HG03457 (cell line): ENCODE measurements at regions not wholly inside any gene's neighbourhood (a gene's known extent, or its start where the extent isn't known, plus 50 kb on each side); places are given as distances from the start of the nearest gene placed in this dataset.
"Not testable (repeated sequence)": the region's sequence is repeated elsewhere in the genome, so short reads cannot be mapped to it uniquely, and the experiment has no call there.

Experiments used
- ATAC-seq: cut with Tn5 transposase; IDR thresholded peaks from one replicate; pipeline ENCODE4 v1.9.1; 2021; ENCODE audit warnings: moderate number of reproducible peaks; ENCODE audit not compliant: unreplicated experiment

DNA sequence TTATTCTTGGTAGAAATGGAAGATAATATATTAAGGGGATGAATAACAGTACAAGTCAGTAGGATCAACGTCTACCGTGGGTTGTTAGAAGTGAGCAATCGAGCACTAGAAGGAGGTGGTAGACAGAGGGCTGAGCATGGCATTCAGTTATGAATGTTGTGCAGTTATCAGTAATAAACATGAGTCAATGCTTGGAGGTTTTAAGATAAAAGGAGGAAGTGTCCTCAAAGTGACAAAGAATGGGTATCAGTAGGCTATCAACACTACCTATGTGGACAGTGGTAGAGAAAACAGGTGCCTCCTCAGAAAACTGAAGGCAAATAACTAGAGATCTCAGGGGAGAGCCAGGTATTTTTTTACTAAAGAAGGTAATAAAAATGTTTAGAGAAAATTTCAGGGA, 1607.0 kb downstream of the PCDH9 start:
- no peak for ATAC-seq

DNA sequence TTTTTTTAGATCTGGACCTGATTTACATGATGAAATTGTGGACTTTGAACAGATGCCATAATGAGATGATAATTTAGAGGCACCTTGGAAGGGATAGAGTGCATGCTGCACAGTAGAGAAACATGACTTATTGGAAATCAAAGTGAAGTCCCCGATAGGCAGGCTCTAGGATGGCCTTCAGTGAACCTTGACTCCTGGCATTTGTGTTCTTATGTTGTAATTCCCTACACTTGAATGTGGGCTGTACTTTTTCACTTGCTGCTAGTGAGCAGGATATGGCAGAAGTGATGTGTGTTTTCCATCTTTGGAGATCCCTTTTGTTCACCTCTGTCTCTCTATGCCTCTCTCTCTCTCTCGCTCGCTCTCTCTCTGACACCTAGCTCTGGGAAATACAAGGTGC, 1614.6 kb downstream of the PCDH9 start:
- no peak for ATAC-seq

DNA sequence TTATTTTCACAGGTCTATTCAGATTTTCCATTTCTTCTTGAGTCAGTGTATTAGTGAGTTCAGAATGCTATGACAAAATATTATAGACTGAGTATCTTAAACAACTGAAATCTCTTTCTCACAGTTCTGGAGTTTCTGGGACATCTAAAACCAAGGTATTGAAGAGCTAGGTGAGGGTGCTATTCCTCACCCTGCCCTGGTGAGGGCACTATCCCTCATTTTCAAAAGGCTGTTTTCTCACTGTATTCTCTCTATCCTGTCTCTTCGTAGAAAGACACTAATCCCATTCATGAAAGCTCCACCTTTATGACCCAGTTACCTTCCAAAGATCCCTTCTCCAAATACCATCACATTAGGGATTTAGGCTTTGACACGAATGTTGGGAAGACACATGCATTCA, 1617.1 kb downstream of the PCDH9 start:
- no peak for ATAC-seq

DNA sequence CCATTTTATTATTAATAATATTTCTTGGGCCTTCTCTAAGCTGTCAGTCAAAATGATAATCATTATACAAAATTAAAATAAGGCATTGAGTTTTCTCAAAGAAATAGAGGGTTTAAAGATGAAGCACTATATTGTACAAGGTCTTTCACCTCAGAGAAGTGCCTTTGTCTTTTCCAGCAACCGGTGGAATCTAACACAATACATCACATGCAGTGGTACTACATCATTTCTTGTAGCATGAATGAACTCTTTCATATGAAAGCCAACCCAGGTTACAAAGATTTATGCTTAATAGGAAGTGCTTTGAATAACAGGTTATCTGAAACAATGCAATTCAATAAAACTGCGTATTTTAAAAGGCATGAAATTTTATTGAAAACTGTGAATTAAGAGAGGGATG, 1620.8 kb downstream of the PCDH9 start:
- ATAC-seq = no peak

DNA sequence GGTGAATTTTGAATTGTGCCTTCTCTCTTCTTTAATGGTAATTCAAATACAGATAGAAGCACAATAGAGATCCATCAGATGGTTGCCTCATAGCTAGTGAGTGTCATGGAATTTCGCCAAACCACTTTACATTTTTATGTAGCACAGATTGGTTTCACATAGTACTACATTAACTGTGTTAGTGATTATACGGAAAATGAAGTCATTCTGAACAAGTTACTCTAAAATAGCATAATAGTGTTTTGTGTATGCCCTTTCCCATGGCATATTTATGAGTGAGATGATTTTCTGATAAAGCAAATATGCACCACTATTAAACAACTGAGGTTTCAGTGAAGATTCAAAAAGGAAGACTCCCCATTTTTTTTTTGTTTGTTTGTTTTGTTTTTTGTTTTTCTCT, 1623.5 kb downstream of the PCDH9 start:
- ATAC-seq = no peak

DNA sequence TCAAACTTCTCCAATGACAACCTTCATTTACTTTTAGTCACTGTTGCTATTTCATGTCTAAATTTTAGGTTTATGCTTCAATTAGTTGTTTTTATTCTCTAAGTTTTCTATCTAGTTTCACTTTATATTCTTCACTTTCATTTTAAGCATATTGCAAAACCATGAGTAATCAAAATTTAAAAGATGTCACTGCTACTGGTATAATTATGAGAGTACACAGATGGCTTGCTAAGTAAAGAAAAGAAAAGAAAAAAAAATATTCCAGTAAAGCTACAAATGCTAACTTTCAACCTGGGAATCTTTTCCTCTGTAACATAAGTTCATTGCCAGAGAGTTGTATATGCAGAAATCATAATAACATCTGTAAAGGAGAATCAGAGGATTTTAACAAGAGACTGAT, 1624.7 kb downstream of the PCDH9 start:
- no peak for ATAC-seq

DNA sequence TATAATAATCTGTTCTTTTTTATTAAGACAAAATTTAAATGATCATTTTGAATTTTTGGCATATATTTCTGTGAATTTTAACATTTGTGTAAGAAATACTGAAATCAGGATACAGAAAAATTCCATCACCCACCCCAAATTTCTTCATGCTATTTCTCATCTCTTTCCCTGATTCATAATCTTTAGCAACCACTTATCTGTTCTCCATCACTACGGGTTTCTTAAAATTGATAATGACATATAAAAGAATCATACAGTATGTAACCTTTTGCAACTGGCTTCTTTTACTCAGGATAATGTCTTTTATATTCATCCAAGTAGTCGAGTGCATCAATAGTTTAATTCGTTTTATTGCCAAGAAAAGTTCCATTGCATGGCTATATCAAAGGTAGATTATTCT, 1627.0 kb downstream of the PCDH9 start:
- ATAC-seq = no peak

DNA sequence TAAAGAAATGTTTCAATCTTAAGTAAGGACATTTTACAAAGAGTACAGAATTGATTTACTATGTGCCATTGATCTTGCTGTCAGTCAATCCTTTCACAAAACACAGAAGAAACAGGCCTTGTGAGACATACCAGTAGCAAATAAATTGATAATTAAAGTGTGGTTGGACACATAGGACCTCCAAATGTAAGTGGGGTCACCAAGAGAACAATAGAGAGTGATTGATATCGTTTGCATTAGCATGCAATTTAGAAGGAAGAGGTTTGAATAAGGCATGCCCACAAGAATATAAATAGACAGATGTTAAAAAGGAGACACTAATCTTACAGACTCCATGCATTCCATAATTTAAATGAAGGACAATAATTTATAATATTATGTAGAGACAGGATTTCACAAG, 1628.3 kb downstream of the PCDH9 start:
- no peak for ATAC-seq

DNA sequence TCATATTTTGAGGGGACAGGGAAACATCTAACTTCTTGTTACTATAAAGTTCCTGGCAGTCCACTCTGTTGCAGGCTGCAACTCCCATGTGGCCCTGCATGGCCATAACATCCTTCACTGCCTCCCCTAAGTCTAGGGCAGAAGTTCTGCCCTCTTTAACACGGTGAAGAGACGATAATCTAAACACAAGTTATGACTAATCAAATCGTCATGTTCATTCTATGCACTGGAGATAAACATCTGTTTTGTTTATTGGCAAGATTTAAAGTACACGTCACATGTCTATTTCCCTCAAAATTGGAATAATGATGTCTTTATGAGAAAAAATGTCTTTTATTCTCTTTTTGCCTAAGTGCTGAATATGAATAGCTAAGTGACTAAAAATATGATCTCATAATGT, 1629.4 kb downstream of the PCDH9 start:
- no peak for ATAC-seq

DNA sequence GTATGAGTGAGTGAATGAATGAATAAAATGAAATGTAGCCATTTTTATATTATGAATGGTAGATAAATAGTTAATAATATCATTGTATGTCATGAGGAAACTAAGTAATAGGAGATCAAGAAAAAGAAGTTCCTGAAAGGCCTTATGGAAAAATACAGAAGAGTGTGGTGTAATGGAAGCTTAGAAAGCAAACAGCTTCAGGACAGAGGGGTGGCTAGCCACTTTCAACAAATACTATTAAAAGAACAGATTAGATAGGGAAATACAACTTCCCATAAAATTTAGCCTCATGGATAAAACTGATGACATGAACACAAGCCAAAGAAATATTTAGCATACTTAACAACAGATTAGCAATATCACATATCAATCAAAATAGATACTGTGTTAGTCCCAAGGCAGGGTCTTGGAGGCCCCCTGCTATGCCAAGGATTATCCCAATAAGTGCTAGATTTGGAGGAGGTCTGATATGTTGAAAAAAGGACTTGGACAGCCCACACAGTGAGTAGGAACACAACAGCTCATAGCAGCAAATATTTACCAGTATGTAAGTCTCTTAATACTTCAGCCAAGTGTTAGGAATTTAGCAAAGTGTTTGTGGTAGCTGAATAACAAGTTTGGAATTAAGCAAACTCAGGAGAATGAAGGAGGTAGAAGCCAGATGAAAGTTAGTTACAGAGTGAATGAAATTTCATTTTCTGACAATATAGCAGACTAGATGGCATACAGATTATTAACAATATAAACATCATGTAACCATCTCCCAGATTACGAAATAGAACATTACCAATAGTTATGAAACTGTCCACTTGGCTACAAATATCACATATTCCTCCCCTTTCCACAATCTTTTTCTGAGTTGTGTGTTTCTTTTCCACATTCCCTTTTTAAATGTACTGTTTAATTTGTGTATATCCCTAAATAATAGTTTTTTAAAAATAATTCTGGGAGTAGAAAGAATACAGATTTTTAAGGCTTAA, 1632.0 kb downstream of the PCDH9 start:
- no peak for ATAC-seq

DNA sequence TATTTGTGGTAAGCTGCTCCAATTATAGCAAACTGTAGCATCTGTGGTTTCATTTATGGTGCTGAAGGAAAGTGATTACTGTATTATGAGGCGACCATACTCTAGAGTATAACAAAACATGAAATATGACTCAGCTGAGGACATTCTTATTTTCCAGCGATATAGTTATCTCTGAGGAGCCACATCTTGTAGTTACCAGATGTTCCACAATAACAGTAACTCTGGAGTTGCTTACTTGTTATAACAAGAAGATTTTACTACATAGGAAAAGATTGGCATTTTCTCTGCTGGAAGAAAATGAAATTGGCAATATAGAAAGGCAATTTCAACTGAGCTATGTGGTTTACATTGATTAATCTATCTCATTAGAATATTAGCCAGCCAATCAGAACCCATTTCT, 1634.2 kb downstream of the PCDH9 start:
- ATAC-seq = no peak

DNA sequence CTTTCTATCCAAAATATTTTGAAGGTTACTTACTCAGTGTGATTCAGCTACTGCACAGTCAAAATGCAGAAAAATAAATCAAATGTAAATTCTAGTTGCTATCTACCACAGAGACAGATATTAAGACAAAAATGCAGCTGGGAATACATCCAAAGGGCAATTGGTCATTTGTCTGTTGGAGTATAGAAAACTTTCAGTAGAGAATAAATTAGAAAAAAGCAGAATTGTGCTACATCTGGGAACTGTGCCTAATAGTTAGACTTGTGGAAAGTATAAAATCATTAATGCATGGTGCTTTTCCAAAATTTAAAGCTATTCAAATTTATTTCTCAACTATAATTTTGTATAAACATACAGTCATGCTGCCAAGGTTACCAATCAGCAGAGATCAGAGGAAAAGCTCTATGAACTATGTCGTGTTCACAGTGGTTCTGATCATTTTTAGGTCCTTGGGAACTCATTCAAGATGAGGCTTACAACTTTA, 1635.8 kb downstream of the PCDH9 start:
- no peak for ATAC-seq

DNA sequence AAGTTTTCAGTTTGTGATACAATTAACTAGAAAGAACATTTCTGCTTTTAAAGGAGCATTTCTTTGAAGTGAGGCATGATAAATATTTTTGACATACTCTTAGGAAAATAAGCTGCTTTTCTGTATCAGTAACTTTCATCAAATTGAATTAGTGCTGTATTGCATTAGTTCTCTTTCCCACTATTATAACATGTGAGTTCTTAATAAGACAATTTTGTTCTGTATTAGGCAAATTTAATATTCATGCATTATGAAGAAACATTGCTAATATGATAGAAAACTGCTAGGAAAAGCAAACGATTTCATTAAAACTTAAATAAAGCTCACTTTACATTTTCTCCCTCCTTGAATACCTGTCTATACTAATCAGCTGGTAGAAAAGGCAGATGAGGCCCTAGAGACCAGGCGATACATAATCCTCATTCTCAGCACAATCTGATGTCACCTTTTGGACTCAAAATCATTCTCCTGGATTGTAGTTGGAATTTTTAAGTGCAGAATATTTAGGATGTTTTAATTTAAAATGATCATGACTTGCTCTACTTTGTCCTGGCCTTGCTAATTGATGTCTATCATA, 1636.8 kb downstream of the PCDH9 start:
- ATAC-seq = no peak

DNA sequence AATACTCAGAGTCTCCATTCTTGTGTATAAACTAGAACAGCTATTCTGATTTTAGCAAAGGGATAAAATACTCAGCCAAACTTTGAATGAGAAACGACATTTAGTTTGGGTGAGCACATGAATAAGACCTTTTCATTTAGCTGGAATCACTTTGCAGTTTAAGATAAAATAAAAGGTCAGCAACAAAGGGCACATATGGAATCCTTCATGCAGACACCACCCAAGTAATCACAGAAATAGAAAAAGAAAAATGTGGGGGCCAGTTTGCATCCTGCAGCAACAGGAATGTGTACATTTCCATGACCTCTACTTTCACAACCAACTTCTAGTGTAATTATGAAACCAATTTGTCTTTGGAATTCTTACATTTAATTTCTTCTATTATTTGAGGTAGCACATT, 1637.4 kb downstream of the PCDH9 start:
- no peak for ATAC-seq

DNA sequence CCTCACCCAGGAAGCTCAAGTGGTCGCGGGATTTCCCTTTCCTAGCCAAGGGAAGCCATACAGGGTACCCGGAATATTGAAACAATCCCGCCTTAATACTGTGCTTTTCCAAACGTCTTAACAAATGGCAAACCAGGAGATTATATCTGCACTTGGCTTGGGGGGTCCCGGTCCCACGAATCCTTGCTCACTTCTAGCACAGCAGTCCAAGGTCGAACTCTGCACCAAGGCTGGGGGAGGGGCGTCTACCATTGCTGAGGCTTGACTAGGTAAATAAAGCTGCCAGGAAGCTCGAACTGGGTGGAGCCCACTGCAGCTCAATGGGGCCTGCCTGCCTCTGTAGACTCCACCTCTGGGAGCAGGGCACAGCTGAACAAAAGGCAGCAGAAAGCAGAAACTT, 1644.8 kb downstream of the PCDH9 start:
- no peak for ATAC-seq

DNA sequence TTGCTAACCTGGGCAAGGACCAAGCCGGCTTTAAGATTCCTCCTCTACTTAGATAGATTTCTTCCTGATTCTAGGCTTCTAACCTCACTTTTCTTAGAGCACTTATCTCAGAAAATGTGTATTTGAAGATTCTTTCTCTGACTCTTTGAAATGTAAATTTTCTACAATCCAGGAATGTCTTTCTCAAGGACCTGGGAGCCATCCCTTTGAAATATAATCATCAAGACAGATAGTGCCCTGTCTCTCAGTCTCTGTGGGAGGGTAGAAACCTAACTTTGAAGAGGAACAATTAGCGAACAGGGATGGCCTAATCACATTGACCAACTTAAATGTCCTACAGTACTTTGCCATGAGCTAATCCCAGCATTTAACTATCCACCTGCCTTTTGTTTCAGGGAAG, 1646.0 kb downstream of the PCDH9 start:
- no peak for ATAC-seq

DNA sequence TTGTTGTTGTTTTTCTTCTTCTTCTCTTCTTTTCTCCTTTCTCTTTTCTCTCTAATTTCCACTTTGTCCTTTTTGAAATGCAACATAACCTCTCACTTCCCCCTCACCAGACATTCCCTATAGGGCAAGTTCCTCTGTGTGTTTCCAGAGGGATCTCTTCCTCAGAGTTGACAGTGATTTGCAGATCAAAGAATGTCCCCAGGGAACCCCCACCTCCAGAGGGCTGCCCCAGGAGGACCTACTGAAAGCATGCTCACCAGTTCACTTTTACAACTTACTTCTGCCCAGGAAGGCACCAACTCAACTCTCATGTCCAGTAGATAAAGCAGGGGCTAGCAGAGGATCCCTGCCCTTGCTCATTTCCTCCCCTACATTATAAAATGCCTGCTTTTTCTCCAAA, 1648.0 kb downstream of the PCDH9 start:
- ATAC-seq = no peak

DNA sequence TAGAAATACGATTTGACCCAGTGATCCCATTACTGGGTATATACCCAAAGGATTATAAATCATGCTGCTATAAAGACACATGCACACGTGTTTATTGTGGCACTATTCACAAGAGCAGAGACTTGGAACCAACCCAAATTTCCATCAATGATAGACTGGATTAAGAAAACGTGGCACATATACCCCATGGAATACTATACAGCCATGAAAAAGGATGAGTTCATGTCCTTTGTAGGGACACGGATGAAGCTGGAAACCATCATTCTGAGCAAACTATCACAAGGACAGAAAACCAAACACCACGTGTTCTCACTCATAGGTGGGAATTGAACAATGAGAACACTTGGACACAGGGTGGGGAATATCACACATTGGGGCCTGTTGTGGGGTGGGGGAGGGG, 1665.6 kb downstream of the PCDH9 start:
- ATAC-seq = not testable (repeated sequence)

DNA sequence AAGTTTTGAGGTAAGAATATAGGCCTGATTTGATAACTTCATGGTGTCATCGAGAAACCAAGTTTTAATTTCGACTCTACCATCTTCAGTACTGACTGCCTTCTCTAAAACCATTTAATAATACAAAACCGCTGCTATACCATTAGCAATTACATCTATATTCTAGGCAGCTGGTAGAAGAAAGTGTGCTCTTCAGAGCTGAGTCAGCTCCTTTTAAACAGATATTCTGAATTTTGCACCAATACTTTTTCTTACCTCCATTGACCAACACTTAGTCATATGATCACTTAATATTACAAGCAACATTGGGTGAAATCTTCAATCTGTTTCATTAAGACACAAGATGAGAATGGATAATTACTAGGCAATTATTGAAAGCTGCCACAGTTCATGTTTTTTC, 1667.8 kb downstream of the PCDH9 start:
- no peak for ATAC-seq

DNA sequence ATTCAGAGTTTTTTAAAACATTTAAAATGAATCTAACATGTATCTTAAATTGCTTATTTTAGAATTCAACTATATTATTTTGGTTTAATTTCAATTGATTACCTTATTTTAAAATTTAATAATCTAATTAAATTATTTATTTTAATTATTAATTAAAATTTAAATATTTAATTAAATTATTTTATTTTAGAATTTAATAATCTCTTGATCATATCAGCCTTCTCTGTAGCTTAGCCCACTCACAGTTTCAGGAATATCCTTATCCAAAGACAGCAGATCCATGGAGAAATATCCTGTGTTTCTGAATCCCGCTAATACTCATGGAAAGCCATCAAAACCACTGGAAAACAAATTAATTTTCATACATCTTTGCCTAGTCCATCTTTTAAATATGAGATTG, 1669.2 kb downstream of the PCDH9 start:
- no peak for ATAC-seq

DNA sequence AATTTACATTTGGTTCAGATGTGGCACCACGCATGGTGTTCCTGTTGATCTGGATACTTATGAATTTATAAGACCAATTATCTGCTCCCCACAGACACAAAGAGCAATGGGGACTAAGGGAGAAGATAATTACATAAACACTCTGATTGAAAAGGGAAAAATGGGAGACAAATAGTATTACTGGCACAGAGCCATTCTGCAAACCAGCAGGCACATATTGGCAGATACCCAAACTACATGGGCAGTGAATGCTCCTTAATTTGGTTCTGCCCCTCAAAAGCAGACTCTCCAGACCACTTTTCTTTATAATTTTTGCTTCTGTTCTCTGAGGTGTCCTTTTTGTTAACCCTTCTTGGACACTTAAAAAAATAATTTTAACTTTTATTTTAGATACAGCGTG, 1674.2 kb downstream of the PCDH9 start:
- no peak for ATAC-seq

DNA sequence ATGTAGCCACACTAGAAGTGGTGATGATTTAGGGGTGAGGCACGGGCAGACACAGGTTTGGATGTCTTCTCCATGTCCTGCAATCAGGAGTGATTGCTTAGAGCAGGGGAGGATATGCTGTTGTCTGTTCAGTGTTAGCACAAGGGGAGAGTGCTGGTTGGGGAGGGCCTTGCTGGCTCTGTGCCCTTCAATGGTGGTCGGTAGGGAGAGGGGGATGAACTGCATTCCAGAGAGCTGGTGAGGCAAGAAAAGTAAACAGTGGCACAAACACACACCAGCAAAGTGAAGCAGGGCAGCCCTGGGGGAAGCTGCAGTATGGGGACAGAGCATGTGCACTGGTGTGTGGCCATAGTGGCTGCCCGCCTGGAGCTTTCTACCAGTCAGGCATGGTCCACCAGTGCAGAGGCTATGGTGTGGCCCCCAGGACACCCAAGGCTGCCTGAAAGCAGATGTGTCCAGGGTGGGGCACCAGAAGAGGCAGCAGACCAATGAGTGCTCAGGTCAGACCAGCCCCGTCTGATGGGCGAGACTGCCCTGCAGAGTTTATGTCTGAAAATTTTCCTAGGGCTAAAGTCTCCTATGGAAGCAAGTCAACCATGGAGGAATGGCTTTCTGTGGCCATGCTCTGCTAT, 1676.9 kb downstream of the PCDH9 start:
- no peak for ATAC-seq
